WERI-Rb-1 (cell line): ENCODE measurements at regions not wholly inside any gene's neighbourhood (a gene's known extent, or its start where the extent isn't known, plus 50 kb on each side); places are given as distances from the start of the nearest gene placed in this dataset.

ENCODE experiments used
- DNase-seq: peaks from one replicate; pipeline ENCODE4 v3.0.0-alpha.2; 2020
- H3K27ac ChIP-seq: fragments of 250-450 bp; sonication (Bioruptor Pico); 2 replicates; pipeline ENCODE4 v1.5.1; 2020; ENCODE audit warnings: mild to moderate bottlenecking, moderate library complexity
- H3K27me3 ChIP-seq: fragments of 250-450 bp; sonication (Bioruptor Pico); 2 replicates; pipeline ENCODE4 v1.5.1; 2021; ENCODE audit warnings: mild to moderate bottlenecking, low read depth, moderate library complexity; ENCODE audit not compliant: insufficient read depth, severe bottlenecking
- H3K36me3 ChIP-seq: fragments of 250-450 bp; sonication (Bioruptor Pico); 2 replicates; pipeline ENCODE4 v1.5.1; 2020; ENCODE audit warnings: mild to moderate bottlenecking, moderate library complexity
- H3K4me3 ChIP-seq: 2 replicates; pipeline ENCODE4 v1.5.1; 2011; ENCODE audit warnings: low read depth, mild to moderate bottlenecking, control low read depth, low read length
- H3K9me3 ChIP-seq: fragments of 250-450 bp; sonication (Bioruptor Pico); 2 replicates; pipeline ENCODE4 v1.5.1; 2021; ENCODE audit warnings: mild to moderate bottlenecking, moderate library complexity; ENCODE audit not compliant: severe bottlenecking
- TF ChIP-seq, protein P1 (sequence below): IDR thresholded peaks from 2 replicates; pipeline ENCODE4 v1.5.1; 2011; ENCODE audit warnings: low read depth, mild to moderate bottlenecking, control low read depth, inconsistent platforms, low read length

DNA sequence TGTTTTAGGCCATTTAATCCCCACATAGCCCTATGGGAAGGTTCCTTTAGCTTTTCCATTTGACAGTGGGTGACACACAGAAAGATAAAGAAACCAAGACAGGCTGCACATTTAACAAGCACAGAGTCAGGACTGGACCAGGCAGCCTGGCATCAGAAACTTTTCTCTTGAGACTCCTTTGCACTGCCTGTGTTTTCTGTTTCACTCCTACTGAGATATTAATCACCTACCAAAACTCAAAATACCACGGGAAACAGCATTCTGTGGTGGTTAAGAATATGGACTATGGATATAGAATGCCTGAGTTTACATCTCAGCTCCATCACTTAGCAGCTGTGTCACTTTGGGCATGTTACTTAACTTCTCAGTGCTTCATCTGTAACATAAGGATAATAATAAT, 73.3 kb downstream of the CTAGE1 start:
- TF ChIP-seq, protein P1, sequence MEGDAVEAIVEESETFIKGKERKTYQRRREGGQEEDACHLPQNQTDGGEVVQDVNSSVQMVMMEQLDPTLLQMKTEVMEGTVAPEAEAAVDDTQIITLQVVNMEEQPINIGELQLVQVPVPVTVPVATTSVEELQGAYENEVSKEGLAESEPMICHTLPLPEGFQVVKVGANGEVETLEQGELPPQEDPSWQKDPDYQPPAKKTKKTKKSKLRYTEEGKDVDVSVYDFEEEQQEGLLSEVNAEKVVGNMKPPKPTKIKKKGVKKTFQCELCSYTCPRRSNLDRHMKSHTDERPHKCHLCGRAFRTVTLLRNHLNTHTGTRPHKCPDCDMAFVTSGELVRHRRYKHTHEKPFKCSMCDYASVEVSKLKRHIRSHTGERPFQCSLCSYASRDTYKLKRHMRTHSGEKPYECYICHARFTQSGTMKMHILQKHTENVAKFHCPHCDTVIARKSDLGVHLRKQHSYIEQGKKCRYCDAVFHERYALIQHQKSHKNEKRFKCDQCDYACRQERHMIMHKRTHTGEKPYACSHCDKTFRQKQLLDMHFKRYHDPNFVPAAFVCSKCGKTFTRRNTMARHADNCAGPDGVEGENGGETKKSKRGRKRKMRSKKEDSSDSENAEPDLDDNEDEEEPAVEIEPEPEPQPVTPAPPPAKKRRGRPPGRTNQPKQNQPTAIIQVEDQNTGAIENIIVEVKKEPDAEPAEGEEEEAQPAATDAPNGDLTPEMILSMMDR = no peak
- peaks cover under 1% of the 10 kb centered on the region for H3K9me3 ChIP-seq
- H3K27ac ChIP-seq = no peak overlapping the region
- H3K4me3 ChIP-seq = no peak overlapping the region
- H3K27me3 ChIP-seq = peaks cover 83% of the 10 kb centered on the region
- DNase-seq = no peak
- H3K36me3 ChIP-seq = no peaks in the 10 kb centered on the region

DNA sequence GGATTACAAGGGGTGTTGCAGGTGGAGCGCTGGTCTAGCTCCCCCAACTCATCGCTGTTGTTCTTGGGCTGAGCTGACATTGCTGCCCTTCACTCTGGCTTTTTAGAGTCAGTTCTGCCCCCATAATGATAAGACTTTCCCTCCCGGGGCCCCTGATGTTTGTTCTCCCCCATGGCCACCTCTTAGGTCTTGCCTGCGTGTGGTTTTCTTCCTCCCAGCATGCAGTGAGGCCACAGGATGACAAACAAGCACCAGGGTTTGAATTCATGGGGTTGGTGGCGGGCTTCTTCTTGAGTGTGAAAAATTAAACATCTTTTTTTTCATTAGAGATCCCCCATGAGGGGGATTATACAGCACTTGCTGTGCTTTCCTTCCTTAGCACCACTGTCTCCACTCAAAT, 74.1 kb downstream of the CTAGE1 start:
- H3K27me3 ChIP-seq = peaks cover 82% of the 10 kb centered on the region
- H3K27ac ChIP-seq = no peak overlapping the region
- DNase-seq = no peak
- H3K4me3 ChIP-seq = no peak overlapping the region
- TF ChIP-seq, protein P1 = no peak
- no peaks in the 10 kb centered on the region for H3K9me3 ChIP-seq
- no peaks in the 10 kb centered on the region for H3K36me3 ChIP-seq

DNA sequence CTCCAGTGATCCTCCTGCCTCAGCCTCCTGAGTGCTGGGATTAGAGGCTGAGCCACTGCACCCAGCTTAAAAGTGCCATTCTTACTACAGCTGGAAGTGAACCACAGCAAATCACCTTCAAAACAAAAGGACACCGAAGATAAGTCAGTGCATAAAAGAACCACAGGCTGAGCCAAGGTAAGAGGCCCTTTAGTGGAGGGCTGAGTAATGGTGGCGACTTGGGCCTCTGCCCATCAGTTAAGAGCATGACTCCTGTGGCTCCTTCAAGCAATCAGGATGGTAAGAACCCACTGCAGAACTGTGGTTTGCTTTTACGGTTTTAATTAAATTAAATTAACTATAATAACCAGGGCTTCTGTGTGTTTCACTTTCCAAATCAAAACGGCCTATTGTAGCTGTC, 75.1 kb downstream of the CTAGE1 start:
- Histone ChIP-seq H3K4me3 (no peak overlapping the region), H3K9me3 (no peaks in the 10 kb centered on the region), H3K27me3 (peaks cover 85% of the 10 kb centered on the region), H3K36me3 (no peaks in the 10 kb centered on the region), H3K27ac (no peak overlapping the region)
- DNase-seq = no peak
- TF ChIP-seq, protein P1 = no peak

DNA sequence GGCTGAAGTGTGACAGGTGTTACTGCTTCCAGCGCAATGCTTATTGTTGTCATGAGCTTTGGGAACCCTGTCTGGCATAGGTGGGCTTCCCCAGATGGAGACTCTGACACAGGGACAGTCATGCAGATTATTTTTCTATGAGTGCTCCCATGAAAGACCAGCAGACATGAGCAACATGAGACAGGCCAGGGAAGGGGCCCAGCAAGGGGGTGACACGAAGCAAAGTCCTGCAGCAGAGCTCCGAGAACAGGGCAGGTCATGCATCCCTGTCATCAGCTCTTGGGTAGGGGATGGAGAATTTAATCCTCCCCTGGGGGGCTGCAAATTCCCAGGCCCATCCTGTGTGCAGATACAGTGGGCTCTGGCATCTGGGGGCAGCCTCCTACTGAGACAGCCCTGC, 77.4 kb downstream of the CTAGE1 start:
- Histone ChIP-seq H3K27ac (no peak overlapping the region), H3K36me3 (no peaks in the 10 kb centered on the region), H3K9me3 (no peaks in the 10 kb centered on the region), H3K4me3 (no peak overlapping the region), H3K27me3 (peaks cover 86% of the 10 kb centered on the region)
- TF ChIP-seq, protein P1 = no peak
- no peak for DNase-seq

DNA sequence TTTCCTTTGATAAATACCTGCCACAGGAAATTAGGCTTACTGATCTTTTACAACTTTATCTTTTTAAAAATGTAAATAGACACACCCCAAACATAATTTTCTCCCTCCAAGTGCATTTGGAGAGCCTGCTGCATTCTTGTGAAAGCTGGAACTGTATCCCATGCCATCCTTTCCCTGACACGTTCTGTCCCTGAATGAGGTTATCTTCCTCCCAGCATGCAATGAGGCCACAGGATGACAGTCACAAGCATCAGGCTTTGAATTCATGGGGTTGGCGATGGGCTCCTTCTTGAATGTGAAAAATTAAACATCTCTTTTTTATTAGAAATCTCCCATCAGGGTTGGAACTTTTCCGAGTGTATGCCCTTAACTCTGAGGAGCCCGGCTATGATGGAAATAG, 77.8 kb downstream of the CTAGE1 start:
- Histone ChIP-seq H3K27ac (no peak overlapping the region), H3K27me3 (peaks cover 86% of the 10 kb centered on the region), H3K4me3 (no peak overlapping the region), H3K9me3 (no peaks in the 10 kb centered on the region), H3K36me3 (no peaks in the 10 kb centered on the region)
- TF ChIP-seq, protein P1 = no peak
- DNase-seq = no peak

DNA sequence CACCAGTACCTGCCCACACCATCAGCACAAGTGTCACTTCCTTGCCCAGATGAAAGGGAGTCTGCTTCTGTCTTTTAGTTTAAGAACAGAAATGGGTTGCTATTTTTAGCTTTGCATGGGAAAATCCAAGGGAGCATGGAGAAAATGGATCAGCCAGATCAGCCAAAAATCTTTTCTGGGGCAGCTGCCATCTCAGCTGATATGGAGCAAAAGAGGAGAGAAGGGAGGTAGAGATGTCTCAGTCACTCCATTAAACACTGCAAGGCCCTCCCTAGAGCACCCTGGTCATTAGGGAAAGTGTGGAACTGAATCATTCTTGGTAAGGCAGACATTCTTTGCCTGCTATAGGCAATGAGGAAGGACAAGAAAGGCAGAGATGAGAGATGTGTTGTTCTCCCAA, 79.9 kb downstream of the CTAGE1 start:
- Histone ChIP-seq H3K27ac (no peak overlapping the region), H3K9me3 (no peaks in the 10 kb centered on the region), H3K27me3 (peaks cover 84% of the 10 kb centered on the region), H3K36me3 (no peaks in the 10 kb centered on the region), H3K4me3 (no peak overlapping the region)
- TF ChIP-seq, protein P1 = no peak
- DNase-seq = no peak
